GM12892 (cell line): ENCODE measurements at regions not wholly inside any gene's neighbourhood (a gene's known extent, or its start where the extent isn't known, plus 50 kb on each side); places are given as distances from the start of the nearest gene placed in this dataset.

Experiments
- DNase-seq: peaks from one replicate; pipeline ENCODE4 v3.0.0; 2011; ENCODE audit not compliant: insufficient read length
- FAIRE-seq: peaks from 2 replicates; lab custom pipeline; 2011; peaks lifted over from hg19 to GRCh38; lab: Jason Lieb, UNC
- POLR2A ChIP-seq: IDR thresholded peaks from 2 replicates; pipeline ENCODE4 v1.6.1; 2011; ENCODE audit warnings: low read depth, low read length, control low read depth
- POLR2AphosphoS5 ChIP-seq: IDR thresholded peaks from 2 replicates; pipeline ENCODE4 v1.6.1; 2011; ENCODE audit warnings: low read depth, low read length, control low read depth
- TAF1 ChIP-seq: IDR thresholded peaks from 2 replicates; pipeline ENCODE4 v1.6.1; 2011; ENCODE audit warnings: low read depth, mild to moderate bottlenecking, control low read depth, low read length, borderline replicate concordance

DNA sequence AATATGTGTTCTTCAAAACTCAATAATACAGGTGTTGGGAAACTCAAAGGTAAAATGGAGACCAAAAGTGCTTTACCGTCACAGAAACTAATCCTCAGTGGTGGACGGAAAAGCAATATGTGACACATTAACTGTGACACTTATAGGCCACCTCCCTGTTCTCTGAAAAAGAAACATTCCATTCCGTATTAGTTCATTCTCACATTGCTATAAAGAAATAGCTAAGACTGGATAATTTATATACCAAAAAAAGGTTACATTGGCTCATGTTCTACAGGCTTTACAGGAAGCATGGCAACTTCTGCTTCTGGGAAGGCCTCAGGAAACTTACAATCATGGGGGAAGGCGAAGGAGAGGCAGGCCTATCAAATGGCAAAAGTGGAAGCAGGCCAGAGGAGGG lies 435.3 kb upstream of the HTR2A start:
- TF ChIP-seq POLR2AphosphoS5 (no peak), POLR2A (no peak), TAF1 (no peak)
- DNase-seq = no peak
- no peak for FAIRE-seq

DNA sequence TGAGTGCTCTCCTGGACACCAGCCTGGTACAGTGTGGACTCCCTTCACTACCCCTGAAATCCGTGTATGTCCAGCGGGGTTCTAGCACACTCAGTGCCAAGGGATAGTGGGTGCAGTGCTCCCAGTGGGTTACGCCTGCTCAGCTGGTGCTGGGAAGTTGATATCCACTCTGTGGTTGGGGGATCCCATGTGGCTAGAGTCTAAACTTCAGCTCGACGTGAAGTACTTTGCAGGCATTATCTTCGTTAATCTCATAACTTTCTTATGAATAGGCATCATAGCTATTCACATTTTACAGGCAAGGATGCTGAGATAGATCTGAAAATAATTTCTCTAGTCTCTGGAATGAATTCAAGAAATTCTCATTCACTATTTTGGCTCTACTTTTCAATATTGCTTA lies 433.2 kb upstream of the HTR2A start:
- DNase-seq (no peak), FAIRE-seq (no peak)
- TF ChIP-seq TAF1 = no peak

DNA sequence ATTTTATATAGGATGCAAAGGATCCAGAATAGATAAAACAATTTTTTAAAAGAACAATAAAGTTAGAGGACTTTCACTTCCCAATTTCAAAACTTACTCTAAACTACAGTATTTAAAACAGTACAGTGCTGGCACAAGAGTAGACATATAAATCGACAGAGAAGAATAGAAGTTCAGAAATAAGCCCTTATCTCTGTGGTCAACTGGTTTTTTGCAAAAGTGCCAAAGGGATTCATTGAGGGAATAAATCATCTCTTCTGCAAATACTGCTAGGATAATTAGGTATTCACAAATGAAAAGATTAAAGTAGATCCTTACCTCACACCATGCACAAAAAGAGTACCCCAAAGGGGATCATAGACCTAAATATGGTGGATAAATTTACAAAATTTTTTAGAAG lies 431.0 kb upstream of the HTR2A start:
- TF ChIP-seq POLR2AphosphoS5 = no peak
- no peak for TF ChIP-seq TAF1
- no peak for TF ChIP-seq POLR2A
- DNase-seq (no peak), FAIRE-seq (no peak)

DNA sequence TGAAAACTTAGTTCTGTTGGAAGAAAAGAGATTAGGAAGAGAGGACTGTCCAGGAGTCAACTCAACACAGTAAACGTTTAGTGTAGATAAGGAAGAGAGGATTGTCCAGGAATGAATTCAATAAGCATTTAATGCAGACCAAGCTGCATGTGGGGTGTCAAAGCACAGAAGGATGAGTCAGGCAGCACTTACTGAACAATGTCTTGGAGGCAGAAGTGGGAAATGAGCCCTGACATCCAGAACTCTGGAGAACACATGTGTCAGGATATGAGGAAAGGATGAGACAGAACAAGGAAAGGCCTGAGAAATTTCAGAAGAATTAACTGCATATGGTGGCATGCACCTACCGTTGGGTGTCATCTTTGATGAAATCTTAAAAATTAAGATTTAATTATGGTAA lies 429.2 kb upstream of the HTR2A start:
- TF ChIP-seq POLR2AphosphoS5 (no peak), POLR2A (no peak), TAF1 (no peak)
- DNase-seq = no peak

DNA sequence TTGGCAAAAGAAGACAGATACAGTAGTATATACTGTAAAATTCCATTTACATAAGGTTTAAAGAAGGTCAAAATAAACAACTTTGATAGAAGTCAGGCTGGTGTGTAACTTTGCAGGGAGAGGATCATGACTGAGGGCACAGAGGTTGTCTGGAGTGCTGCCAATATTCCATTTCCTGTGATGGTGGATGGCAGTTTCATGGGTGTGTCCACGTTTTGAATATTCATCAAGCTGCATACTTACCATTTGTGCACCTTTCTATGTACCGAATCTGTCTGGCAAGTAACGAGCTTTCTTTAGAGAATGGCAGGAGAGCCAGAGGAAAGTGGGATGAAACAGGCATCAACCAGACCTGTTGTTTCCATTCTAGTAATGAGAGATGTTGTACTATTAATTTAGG lies 420.5 kb upstream of the HTR2A start:
- no peak for DNase-seq
- FAIRE-seq = no peak
- no peak for TF ChIP-seq TAF1
- TF ChIP-seq POLR2A = no peak
- TF ChIP-seq POLR2AphosphoS5 = no peak

More for the DNA sequence above, 429.2 kb upstream of the HTR2A start:
- FAIRE-seq = no peak

DNA sequence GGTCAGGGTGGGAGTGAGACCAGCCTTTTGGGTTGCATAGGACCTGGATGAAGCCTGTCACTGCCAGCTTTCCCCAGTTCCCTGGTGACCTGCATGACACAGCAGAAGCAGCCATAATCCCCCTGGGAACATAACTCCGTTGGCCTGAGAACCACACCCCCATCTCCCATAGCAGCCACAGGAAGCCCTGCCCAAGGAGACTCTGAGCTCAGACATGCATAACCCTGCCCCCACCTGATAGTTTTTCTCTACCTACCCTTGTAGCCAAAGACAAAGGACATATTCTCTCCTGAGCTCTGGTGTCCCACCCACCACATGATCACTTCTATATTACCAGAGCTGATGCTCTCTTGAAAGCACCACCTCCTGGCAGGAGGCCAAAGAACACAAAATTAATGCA lies 413.5 kb upstream of the HTR2A start:
- no peak for TF ChIP-seq POLR2AphosphoS5
- no peak for TF ChIP-seq TAF1
- TF ChIP-seq POLR2A = no peak
- FAIRE-seq (no peak), DNase-seq (no peak)

DNA sequence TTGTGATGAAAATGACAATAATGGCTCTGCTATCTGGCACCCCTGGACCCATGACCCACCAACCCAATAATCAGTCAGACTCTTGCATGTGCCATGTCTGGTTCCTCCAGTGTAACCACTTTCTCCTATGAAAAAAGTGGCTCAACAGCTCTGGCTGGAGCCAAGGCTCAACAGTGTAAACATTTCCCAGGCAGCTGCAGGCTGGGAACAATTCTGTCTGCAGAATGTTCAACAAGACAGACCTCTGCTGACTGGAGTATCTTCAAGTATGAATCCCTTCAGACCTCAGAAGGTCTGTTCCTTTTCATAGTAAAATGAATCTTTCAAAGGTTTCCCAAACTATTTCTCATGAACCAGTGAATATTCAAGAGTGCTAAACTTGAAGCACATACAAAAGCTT lies 410.1 kb upstream of the HTR2A start:
- DNase-seq = no peak
- no peak for FAIRE-seq
- TF ChIP-seq TAF1 = no peak
- no peak for TF ChIP-seq POLR2A
- no peak for TF ChIP-seq POLR2AphosphoS5

DNA sequence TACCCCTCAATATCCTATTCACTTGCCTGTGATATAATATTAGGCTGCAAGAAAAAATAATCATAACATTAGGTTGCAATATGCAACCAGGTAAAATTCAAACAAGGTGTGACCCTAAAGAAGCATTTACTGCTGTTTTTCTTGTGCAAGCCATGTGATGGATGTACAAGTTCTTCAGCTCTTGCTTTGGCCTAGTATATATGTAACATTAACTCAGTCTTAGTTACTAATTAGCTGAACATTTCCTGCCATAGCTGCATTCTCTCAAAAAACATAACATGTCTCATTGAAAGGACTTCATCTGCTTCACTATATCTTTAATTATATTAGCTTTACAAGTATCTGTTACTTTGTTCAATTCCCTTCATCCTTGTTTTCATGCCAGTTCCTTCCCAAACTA lies 406.8 kb upstream of the HTR2A start:
- TF ChIP-seq POLR2AphosphoS5 (no peak), TAF1 (no peak), POLR2A (no peak)
- no peak for FAIRE-seq

DNA sequence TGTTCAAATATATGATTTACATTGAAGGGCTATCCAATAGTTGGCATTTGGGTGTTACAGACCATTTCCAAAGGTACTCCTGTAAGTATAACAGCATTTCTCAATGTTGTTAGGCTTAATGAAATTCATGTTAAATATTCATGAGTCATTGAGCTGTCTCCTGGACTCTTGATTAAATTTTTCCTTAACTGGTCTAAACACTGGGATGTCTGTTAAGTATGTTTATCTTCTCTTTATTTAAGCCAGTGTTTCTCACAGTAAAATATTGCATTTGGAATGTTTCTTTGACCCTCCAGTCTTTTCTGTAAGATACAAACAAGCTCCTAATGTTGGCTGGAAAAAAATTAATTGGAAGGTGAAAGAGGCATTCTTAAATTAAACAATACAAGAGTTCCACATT lies 402.5 kb upstream of the HTR2A start:
- FAIRE-seq (no peak), DNase-seq (no peak)
- TF ChIP-seq TAF1 = no peak
- no peak for TF ChIP-seq POLR2A
- TF ChIP-seq POLR2AphosphoS5 = no peak

More for the DNA sequence above, 406.8 kb upstream of the HTR2A start:
- no peak for DNase-seq

DNA sequence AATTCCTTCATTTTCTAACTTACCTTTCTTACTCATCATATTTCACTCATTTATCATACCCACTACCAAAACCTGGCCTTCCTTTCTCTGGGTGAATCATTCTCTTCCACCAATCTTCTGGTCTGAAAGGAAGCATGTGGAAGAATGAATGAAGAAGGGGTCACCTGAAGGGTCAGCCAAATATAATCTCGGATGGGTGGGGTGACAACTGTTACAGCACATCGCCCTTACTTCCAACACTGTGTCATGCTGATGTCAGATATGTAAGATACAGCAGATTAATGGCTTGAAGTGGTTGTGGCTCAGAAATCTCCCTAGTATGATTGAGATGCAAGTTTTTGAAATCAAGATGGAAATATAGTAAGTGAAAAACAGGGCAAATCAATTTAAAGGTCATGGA lies 401.7 kb upstream of the HTR2A start:
- no peak for DNase-seq
- TF ChIP-seq TAF1 (no peak), POLR2AphosphoS5 (no peak), POLR2A (no peak)
- no peak for FAIRE-seq

DNA sequence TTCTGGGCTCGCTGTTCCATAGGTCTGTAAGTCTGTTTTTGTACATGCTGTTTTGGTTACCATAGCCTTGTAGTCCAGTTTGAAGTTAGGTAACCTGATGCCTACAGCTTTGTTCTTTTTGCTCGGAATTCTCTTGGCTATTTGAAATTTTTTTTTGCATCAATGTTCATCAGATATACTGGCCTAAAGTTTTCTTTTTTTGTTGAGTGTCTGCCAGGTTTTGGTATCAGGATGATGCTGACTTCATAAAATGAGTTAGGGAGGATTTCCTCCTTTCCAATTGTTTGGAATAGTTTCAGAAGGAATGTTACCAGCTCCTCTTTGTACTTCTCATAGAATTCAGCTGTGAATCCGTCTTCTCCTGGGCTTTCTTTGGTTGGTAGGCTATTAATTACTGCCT lies 397.8 kb upstream of the HTR2A start:
- TF ChIP-seq POLR2AphosphoS5 (no peak), POLR2A (no peak), TAF1 (no peak)
- FAIRE-seq (no peak), DNase-seq (no peak)

DNA sequence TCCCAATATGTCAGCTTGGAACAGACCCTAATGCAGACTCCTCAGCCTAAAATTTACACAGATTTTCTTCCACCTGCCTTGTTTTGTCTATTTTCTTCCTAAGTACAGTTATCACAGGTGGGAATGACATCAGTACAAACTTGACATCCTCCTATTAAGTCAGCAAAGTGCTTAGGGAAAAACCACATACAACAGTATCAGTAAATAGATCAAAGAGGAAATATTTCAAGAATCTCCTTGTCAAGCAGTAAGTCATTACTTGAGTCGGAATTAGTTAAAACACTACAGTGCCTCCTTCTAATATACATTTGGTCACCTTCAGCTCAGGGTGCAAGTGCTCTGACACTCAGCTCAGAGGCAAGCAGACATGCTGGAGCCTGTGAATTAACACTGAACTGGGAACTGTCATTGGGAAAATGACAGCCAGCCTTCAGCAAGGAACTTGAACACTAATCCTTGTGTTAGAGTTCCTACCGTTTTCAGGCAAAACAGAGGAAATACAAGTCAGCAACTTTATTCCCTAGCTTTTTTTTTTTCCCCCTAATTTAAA lies 394.3 kb upstream of the HTR2A start:
- TF ChIP-seq TAF1 = no peak
- no peak for TF ChIP-seq POLR2AphosphoS5
- TF ChIP-seq POLR2A = no peak
- FAIRE-seq (no peak), DNase-seq (no peak)
